Myocyte (in vitro differentiated cells): ENCODE measurements at regions not wholly inside any gene's neighbourhood (a gene's known extent, or its start where the extent isn't known, plus 50 kb on each side); places are given as distances from the start of the nearest gene placed in this dataset.

ENCODE experiments used
- DNase-seq: peaks from one replicate; pipeline ENCODE4 v3.0.0-alpha.2; 2012; ENCODE audit warnings: low read depth

DNA sequence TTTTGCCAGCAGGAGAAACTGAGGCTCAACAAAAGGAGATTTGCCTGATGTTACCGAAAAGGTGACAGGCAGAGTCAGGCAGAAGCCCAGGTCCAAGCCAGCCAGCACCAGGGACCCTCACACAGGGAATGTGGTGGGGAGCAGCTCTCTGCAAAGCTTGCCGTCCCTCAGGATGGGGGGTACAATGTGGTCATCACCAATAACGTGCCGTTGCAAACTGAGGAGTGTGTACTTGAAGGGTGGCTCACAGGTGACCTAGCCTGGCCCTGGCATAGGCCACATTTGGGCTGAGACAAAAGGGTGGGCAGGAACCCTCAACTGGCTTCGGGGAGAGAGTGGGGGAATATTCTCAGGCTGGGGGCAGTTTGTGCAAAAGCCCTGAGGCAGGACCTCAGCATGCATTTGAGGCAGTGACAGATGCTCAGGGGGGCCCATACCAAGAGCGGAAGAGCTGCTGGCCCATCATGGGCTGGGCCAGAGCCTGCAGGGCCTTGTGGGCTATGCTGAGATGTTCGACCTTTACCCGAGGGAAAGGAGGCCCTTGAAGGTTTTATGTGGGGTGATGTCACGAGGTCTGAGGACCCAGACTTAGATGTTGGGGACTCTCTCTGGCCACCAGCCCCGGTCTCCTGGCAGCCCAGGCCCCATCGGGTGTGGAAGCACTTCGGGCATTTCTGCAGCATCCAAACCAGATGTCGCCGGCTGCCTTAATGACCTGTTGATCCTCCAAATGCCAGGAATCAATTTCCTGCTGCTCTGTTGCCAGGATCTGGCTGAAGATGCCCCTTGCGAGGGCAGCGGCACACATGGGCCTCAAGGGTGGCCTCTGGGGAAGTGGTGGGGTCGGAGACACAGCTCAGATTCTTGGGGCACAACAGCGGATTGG, 57.4 kb upstream of the SHISAL1 start:
- no peak for DNase-seq

DNA sequence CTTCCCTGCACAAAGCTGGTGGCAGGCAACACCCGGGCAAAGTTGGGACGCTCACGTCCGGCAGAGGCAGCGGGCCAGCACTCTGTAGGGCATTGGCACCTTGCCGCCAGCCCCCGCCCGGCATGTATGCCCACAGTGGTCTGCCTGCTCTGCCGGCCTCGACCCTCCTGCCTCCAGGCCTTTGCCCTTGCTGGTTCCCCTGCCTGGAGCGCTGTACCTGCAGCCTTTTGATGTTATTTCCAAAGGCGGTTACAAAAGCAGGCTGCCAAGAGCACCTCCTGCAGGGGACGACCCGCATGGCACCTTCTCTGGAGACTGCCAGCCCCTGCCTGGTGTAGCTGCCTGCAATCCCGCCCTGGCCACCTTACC, 56.5 kb upstream of the SHISAL1 start:
- DNase-seq, result no peak

DNA sequence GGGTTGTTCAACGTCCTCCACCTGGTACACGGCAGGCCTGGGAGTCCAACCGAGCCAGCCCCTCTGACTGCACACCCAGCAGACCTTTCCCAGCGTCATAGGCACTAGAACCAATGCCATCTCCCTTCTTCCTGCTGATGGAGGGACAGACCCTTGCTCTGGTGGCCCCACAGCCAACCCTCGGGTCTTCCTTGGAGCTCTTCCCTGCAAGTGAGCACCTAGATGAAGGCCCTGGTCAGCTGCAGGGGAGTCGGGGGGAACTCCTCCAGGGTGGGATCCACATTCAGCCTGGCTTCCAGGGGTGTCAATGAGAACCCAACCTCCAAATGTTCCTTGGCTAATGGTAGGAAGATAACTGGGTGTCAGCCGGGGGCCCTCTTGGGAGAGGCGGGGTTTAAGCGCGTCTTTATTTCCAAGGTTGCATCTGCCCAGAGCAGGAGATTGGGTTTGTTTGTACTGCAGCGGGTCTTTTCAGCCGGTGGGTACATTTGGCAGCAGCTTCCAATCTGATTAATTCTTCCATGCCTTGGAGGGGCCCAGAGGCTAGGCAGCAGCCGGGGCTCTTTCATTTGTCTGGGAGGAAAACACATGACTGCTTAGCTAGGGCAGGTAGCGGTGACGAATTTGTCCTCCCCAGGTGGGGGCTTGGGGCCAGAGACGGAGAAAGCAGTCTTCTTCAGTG, 56.0 kb upstream of the SHISAL1 start:
- no peak for DNase-seq

DNA sequence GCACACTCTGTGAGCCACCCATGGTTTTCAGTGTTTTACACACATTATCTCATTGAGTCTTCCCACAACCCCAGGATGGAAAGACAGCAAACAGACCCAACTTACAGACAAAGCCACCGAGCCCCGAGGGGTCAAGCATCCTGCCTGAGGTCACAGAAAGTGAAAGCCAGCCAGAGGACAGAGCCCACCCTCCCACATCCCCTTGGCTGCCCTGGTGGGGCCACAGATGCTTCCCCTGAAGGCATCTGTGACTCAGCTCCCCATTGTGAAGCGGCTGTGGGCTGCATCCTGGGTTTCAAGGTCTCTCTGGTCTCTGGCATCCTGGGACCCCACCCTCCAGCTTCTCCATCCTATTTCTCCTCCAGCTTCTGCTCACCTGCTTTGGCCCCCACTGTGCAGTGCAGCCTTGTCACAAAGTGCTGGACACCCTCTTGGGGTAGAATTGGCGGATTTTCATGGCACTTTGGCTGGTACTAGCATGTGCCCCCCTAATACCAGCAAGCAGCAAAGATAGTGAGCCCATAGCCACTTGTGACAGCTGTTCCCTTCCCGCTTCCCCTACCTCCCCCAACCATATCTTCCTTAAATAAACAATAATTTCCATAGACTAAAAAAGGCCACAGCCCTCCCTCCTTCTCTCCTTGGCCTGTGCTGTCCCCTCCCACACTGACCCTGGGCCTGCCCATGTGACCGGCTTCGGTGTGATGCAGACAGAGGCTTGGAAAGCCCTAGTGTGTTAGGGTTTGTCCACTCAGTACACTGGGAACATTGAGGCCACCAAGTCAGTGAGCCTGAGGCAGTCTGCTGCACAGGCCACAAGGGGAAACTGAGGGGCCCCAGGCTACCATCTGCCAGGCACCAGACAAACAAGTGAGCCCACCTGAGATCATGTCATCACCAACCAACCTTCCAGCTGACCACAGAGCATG, 53.9 kb upstream of the SHISAL1 start:
- no peak for DNase-seq

- DNase-seq, result no peak
Measured at GRCh38 chr22:44365832-44366231, 53.1 kb upstream of the SHISAL1 start.

DNA sequence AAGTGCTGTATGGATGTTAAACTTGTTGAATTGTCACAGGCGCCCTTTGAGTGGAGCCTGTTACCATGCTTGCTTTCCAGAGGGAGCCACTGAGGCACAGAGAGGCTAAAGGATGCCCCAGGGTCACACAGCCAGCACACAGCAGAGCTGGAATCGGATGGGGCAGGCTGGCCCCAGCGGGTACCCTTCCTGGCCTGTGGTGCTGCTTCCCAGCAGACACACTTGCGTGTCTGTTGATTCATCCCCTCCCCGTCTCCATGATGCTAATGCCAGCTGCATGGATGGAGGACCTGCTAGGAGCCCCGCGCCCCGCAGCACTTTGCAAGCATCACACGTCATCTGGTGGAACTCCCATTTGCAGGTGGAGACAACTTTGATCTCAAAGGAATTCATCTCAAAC, 52.4 kb upstream of the SHISAL1 start:
- no peak for DNase-seq

DNA sequence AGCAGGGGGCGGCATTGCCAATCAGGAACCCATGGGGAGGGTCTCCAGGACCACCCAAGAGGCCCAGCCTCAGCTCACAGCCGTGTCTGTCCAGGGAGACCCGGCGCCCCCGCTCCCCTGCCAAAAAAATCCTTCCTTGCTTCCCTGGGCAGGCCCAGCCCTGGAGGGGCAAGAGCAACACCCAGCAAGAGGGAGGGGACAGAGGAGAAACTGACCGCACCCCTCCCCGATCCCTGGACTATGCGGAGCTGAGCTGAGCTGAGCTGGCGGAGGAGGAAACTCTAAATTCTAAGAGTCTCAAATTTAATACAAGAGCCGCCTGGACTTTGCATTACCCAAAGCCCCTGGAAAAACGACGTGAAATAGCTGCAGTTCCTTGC, 52.0 kb upstream of the SHISAL1 start:
- no peak for DNase-seq

- peak; percentile 56 for DNase-seq
Measured at GRCh38 chr22:44363980-44364750, 51.4 kb upstream of the SHISAL1 start.

DNA sequence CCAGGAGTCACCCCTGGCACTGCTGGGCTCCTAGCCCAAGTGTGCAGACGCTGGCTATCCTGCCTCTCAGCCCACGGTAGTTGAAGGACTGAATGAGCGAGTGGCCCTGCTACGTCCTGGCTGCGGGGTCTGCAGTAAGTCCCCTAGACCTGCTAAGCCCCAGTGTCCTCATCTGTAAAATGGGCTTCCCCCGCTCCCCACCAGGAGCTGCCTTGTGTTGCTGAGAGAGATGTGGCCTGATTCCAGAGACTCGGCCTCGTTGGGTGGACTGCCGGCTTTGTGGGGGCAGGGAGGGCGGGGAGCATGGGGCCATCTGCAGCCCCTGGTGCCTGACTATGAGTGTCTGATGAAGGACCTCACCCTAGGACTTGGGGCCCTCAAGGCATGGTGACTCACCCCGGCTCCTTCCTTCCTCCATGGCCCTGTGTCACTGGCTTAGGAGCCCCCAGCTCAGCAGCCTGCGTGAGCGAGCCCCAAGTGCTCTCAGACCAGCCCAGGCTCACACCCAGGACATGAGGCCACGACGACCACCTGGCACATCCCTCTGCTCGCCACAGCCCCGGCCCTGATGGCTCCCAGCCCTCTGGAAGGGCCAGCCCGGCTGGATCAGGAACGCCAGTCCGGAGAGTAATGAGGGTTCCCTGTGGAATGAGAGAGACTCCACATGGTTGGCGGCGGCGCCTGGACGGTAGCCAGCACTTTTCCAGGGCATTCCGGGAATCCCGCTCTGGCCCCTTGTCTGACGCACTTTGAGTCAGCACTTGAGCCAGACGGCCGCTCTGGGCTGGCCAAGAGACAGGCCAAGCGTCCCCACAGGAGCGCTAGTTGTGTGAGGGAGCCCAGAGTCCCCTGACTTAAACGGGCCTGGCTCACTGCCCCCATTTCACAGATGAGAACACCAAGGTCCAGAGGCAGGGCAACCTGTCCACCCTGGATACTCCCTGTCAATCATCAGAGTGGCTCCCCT, 50.5 kb upstream of the SHISAL1 start:
- DNase-seq, result peak; percentile 97

DNA sequence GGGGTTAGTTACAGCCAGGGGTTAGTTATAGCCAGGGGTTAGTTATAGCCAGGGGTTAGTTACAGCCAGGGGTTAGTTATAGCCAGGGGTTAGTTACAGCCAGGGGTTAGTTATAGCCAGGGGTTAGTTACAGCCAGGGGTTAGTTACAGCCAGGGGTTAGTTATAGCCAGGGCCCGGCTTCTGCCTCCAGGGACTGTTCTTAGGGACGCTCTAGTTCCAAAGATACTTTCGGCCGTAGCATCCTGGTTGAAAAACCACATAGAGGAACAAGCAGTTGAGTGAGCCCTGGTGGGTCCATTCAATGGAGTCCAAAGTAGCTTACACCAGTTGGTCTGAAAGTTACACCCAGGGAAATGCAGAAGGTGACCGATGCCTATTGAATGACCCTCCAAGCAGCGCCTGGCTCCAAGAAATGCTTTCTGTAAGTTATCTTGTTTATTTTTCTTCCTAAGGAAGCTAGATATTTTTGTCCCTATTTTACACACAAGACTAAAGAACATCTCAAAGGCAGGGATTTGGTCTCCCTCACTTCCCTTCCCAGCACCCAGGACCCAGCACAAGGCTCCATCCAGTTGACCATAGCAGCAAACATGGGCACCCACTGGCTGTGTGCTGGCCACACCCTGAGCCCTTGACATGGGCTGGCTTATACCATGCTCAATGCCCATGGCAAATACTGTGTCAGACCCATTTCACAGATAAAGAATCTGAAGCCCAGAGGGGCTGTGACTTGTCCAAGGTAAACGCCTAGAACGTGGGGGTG, 49.7 kb upstream of the SHISAL1 start:
- no peak for DNase-seq
